Epithelial cell of esophagus (primary cell): ENCODE measurements at regions not wholly inside any gene's neighbourhood (a gene's known extent, or its start where the extent isn't known, plus 50 kb on each side); places are given as distances from the start of the nearest gene placed in this dataset.

Experiments used
- DNase-seq: peaks from one replicate; pipeline ENCODE4 v3.0.0; 2010; ENCODE audit warnings: low read depth
- H3K4me3 ChIP-seq: 2 replicates; pipeline ENCODE4 v1.5.1; 2011; ENCODE audit warnings: mild to moderate bottlenecking, low read length, control low read depth
- TF ChIP-seq, protein P1 (sequence below): IDR thresholded peaks from 2 replicates; pipeline ENCODE4 v1.5.1; 2011; ENCODE audit warnings: low read depth, mild to moderate bottlenecking, low read length, control low read depth, inconsistent platforms; ENCODE audit not compliant: insufficient read depth; ENCODE audit errors: missing control alignments

DNA sequence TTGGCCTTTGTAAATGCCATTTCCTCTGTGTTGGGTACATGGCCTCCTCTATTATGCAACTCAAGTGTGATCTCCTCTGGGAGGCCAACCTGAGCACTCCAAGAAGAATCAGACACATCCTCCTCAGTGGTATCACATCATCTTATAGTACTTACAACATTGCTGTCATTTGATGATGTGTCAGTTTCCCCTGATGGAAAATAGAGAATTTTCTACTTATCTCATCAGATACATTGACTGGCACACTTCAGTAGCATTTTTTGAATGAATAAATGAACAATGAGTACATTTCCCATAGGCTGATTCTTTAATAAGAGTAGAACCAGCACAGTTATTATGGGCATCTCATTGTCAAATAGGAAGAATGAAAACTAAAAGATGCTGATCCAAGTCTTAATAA, 86.6 kb upstream of the NXPH2 start:
- no peak overlapping the region for H3K4me3 ChIP-seq
- TF ChIP-seq, protein P1, sequence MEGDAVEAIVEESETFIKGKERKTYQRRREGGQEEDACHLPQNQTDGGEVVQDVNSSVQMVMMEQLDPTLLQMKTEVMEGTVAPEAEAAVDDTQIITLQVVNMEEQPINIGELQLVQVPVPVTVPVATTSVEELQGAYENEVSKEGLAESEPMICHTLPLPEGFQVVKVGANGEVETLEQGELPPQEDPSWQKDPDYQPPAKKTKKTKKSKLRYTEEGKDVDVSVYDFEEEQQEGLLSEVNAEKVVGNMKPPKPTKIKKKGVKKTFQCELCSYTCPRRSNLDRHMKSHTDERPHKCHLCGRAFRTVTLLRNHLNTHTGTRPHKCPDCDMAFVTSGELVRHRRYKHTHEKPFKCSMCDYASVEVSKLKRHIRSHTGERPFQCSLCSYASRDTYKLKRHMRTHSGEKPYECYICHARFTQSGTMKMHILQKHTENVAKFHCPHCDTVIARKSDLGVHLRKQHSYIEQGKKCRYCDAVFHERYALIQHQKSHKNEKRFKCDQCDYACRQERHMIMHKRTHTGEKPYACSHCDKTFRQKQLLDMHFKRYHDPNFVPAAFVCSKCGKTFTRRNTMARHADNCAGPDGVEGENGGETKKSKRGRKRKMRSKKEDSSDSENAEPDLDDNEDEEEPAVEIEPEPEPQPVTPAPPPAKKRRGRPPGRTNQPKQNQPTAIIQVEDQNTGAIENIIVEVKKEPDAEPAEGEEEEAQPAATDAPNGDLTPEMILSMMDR, result no peak
- DNase-seq, result no peak

DNA sequence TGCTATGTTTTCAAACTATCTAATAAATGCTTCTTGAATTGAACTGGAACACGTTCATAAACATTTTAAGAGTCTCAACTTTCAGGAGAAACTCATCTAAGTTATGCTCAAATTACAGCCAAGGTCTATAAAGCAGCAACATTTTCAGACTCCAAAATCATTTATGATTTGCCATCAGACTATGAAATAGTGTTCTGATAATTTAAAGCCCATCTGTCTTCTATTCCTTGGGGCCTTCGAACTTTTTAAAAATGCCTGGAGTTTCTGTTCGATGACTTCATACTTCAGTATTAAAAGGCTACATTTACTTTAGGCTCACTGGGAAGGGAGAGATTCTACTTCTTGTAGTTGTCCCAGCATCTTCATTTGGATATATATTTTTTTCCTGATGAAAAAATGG, 73.6 kb upstream of the NXPH2 start:
- TF ChIP-seq, protein P1, result no peak
- DNase-seq, result no peak
- no peak overlapping the region for H3K4me3 ChIP-seq

- H3K4me3 ChIP-seq, result no peak overlapping the region
- DNase-seq, result no peak
- TF ChIP-seq, protein P1, result no peak
Observed at GRCh38 chr2:138853296-138853695, 73.1 kb upstream of the NXPH2 start.

DNA sequence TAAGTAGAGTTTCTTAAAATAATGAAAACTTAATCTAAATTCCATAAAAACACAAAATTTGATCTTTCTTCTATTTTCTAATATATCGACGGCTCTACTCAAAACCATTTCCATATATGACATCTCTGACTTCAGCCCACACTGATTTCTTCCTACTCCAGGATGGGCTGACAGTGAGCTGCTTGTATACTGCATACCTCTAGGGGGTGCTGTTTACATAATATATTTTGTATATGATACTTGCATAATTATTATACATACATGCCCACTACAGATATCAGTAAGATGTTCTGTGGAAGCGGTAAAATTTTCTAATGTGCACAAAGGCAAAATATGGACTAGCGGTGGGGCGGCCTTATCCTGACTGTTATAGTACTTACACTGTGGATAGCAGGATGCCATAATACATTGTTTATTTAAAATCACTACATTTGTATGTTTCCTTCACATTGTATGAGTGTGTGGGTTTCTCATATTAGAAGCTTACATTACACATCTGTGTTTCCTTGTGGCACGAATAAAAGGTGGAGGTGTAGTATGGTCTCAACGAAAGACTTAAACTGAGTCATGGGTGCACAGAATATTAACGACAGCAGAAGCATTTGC, 66.1 kb upstream of the NXPH2 start:
- DNase-seq, result peak; percentile 49
- no peak overlapping the region for H3K4me3 ChIP-seq
- TF ChIP-seq, protein P1, result peak; percentile 74

GRCh38 chr2:138842341-138842740, 62.2 kb upstream of the NXPH2 start:
- H3K4me3 ChIP-seq, result no peak overlapping the region
- DNase-seq, result no peak
- TF ChIP-seq, protein P1, result no peak

- no peak overlapping the region for H3K4me3 ChIP-seq
- DNase-seq, result no peak
- TF ChIP-seq, protein P1, result no peak
Observed at GRCh38 chr2:138841459-138841858, 61.3 kb upstream of the NXPH2 start.
